Upper lobe of right lung (tissue), 1 donor: ENCODE measurements at regions not wholly inside any gene's neighbourhood (a gene's known extent, or its start where the extent isn't known, plus 50 kb on each side); places are given as distances from the start of the nearest gene placed in this dataset.

Experiments used
- ATAC-seq: fragments of 200-7000 bp; cut with Tn5 transposase; one replicate; pipeline ENCODE4 v1.9.1; 2020; ENCODE audit warnings: mild to moderate bottlenecking, moderate library complexity
- DNase-seq: peaks from one replicate; pipeline ENCODE4 v3.0.0-alpha.2; 2020
- H3K27ac ChIP-seq: fragments of 200-600 bp; one replicate; pipeline ENCODE4 v1.8.0; 2022
- H3K27me3 ChIP-seq: fragments of 200-600 bp; one replicate; pipeline ENCODE4 v1.8.0; 2022; ENCODE audit warnings: mild to moderate bottlenecking
- H3K36me3 ChIP-seq: fragments of 200-600 bp; one replicate; pipeline ENCODE4 v1.8.0; 2022
- H3K4me1 ChIP-seq: fragments of 200-600 bp; one replicate; pipeline ENCODE4 v1.8.0; 2022
- H3K4me3 ChIP-seq: fragments of 200-600 bp; one replicate; pipeline ENCODE4 v1.8.0; 2022; ENCODE audit warnings: mild to moderate bottlenecking
- H3K9me3 ChIP-seq: fragments of 200-600 bp; one replicate; pipeline ENCODE4 v1.8.0; 2022
- CTCF ChIP-seq: fragments of 200-600 bp; IDR thresholded peaks from one replicate; pipeline ENCODE4 v1.8.0; 2022; ENCODE audit warnings: antibody characterized with exemption
- intact Hi-C: fragments of 100-400 bp; cut with DNase I; formaldehyde crosslinking; loops from one replicate; pipeline ENCODE4 v1.11.0; 2022
- donor health status: DM: no; HTN: yes; CAD: no; lungs with severe emphysema.

- H3K36me3 ChIP-seq, result no peaks in the 10 kb centered on the region
- TF ChIP-seq CTCF, result no peak
- no peaks in the 10 kb centered on the region for H3K9me3 ChIP-seq
- intact Hi-C loops, result no loop called here
- no peaks in the 10 kb centered on the region for H3K4me1 ChIP-seq
- no peak for ATAC-seq
- H3K4me3 ChIP-seq, result no peak overlapping the region
- no peaks in the 10 kb centered on the region for H3K27me3 ChIP-seq
- no peak overlapping the region for H3K27ac ChIP-seq
- DNase-seq, result no peak
Observed at GRCh38 chr20:10960416-10960815, 286.6 kb upstream of the JAG1 start.

GRCh38 chr20:10961651-10962288, 288.0 kb upstream of the JAG1 start:
- no peak for TF ChIP-seq CTCF
- Histone ChIP-seq H3K27ac (no peak overlapping the region), H3K4me1 (peaks cover 3% of the 10 kb centered on the region), H3K4me3 (no peak overlapping the region), H3K36me3 (no peaks in the 10 kb centered on the region), H3K9me3 (no peaks in the 10 kb centered on the region), H3K27me3 (no peaks in the 10 kb centered on the region)
- intact Hi-C loops, result no loop called here
- ATAC-seq (no peak), DNase-seq (no peak)

GRCh38 chr20:10962937-10963336, 289.1 kb upstream of the JAG1 start:
- Histone ChIP-seq H3K4me3 (no peak overlapping the region), H3K4me1 (peaks cover 8% of the 10 kb centered on the region), H3K27ac (no peak overlapping the region), H3K36me3 (no peaks in the 10 kb centered on the region), H3K27me3 (no peaks in the 10 kb centered on the region), H3K9me3 (no peaks in the 10 kb centered on the region)
- intact Hi-C loops, result no loop called here
- DNase-seq (no peak), ATAC-seq (no peak)
- TF ChIP-seq CTCF, result no peak

- no peaks in the 10 kb centered on the region for H3K27me3 ChIP-seq
- H3K36me3 ChIP-seq, result no peaks in the 10 kb centered on the region
- H3K27ac ChIP-seq, result no peak overlapping the region
- intact Hi-C loops, result no loop called here
- TF ChIP-seq CTCF, result no peak
- ATAC-seq (peak; percentile 61), DNase-seq (no peak)
- H3K9me3 ChIP-seq, result no peaks in the 10 kb centered on the region
- no peak overlapping the region for H3K4me3 ChIP-seq
- peaks cover 8% of the 10 kb centered on the region for H3K4me1 ChIP-seq
Observed at GRCh38 chr20:10963717-10964266, 290.0 kb upstream of the JAG1 start.

- TF ChIP-seq CTCF, result no peak
- H3K4me3 ChIP-seq, result no peak overlapping the region
- no peak overlapping the region for H3K27ac ChIP-seq
- peaks cover 8% of the 10 kb centered on the region for H3K4me1 ChIP-seq
- ATAC-seq (no peak), DNase-seq (no peak)
- no peaks in the 10 kb centered on the region for H3K36me3 ChIP-seq
- intact Hi-C loops, result no loop called here
- no peaks in the 10 kb centered on the region for H3K9me3 ChIP-seq
- H3K27me3 ChIP-seq, result no peaks in the 10 kb centered on the region
Observed at GRCh38 chr20:10965936-10966470, 292.2 kb upstream of the JAG1 start.
